ENCODE measurements at regions not wholly inside any gene's neighbourhood (a gene's known extent, or its start where the extent isn't known, plus 50 kb on each side); places are given as distances from the start of the nearest gene placed in this dataset.
"Not testable (repeated sequence)": the region's sequence is repeated elsewhere in the genome, so short reads cannot be mapped to it uniquely, and the experiment has no call there.

- DNase-seq: peak; percentile 68
These were observed 101.0 kb downstream of the GGTLC2 start for GRCh38 chr22:22745225-22746060.

GRCh38 chr22:22746061-22746962, 101.9 kb downstream of the GGTLC2 start:
- no peak for DNase-seq

DNA sequence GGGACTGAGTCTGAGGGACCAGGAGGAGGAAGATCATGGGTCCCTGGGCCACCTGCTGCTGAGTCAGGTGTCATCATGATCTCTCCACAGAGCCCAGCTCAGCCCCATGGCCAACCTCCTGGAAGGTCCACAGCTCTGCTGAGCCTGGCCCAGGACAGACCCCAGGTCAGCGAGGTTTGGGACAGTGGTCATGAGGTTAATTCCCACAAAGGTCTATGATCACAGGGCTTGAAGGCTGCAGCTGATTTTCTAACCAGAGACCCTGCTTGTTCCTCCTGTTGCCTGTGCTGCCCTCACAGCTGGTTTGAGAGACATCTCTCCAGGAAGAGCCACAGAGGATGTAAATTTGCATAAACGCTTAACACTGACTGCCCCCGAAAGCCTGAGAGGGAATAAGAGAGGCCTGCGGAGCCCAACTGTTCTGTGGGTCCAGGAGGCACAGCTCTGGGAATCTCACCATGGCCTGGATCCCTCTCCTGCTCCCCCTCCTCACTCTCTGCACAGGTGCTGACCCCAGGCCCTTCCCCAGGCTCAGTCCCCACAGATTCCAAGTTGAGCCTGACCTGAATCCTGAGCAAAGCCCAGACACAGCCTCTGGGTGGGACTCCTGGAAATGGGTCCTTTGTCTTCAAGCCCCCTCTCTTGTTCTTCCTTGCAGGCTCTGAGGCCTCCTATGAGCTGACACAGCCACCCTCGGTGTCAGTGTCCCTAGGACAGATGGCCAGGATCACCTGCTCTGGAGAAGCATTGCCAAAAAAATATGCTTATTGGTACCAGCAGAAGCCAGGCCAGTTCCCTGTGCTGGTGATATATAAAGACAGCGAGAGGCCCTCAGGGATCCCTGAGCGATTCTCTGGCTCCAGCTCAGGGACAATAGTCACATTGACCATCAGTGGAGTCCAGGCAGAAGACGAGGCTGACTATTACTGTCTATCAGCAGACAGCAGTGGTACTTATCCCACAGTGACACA, 102.8 kb downstream of the GGTLC2 start:
- DNase-seq: no peak

- DNase-seq: peak; percentile 50
These were observed 103.9 kb downstream of the GGTLC2 start for GRCh38 chr22:22748297-22748743.

DNA sequence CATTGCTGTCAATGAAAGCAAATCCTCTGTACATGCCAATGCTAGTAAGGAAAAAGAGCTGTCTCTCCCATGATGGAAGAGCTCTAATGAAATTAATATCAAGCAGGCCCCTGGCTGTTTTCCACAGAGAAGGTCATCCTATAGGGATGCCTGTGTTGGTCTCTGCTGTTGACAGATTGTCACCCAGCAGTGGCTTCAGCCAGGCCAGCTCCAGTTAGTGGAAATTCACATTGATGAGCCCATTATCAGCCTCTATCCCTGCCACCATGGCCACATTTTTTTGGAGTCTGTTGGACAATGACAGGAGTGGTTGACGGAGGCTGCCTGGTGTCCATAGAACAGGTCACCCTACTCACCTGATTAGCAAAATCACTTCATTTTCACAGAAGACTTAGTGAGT, 104.3 kb downstream of the GGTLC2 start:
- DNase-seq: no peak

GRCh38 chr22:22749167-22749758, 104.8 kb downstream of the GGTLC2 start:
- DNase-seq: no peak

- DNase-seq: no peak
These were observed 106.1 kb downstream of the GGTLC2 start for GRCh38 chr22:22750335-22751042.

DNA sequence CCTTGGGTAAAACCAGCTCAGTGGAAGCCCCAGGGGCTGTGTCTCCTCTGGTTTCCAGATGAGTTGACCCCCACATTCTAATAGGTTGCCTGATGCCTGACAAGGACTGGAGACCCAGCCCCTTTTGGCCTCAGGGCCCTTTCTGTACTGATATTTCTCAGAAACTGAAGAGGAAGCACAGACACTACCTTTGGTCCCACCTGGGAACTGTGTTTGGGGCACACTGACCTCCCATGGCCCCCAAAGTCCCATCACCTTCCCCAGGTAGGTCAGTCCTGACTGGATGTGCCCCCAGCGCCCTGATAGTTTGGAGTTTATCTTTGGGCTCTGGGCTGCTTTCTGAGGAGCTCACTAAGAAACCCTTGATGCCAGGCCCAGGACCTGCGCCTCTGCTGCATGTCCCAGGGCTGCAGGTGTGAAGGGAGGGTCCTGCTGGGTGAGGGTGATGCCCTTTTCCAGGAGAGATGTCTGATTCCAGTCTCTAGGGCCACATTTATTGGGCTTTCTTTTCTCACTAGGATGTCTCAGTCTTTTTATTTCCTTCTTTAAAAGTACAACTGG, 106.7 kb downstream of the GGTLC2 start:
- no peak for DNase-seq

DNA sequence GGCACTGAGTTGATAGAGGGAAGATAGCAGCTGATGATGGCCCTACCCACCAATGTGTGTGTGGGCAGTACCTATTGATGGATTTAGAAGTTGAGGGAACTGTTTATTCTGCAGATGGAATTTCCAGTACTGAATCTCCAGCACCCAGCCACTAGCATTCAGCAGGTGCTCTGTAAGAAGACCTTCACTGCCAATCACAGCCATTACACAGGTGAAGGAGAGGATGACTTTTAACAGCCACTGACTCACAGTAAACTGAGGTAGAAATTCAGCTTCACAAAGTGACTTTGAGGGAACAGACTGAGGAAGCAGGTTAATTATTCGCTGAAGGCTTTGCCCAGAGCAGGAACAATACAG, 107.8 kb downstream of the GGTLC2 start:
- DNase-seq: no peak

- DNase-seq: no peak
These were observed 108.4 kb downstream of the GGTLC2 start for GRCh38 chr22:22752556-22753477.

- peak; percentile 85 for DNase-seq
These were observed 109.3 kb downstream of the GGTLC2 start for GRCh38 chr22:22753526-22754267.

DNA sequence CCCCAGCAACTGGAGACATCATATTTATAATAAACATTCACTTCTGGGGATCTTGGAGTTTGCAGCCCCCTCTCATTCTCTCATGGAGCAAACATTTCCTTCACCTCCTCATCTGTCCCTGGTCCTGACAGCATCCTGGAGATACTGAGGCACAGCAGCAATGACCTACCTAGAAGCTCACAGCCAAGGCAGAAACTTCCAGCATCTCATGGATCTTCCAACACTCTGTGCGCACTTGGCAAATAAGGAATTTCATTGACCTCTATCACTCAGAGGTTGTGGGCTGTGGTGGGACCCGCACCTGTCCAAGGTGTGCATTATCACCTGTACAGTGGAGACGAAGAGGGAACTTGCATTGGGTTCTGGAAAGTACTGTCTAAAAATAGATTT, 109.8 kb downstream of the GGTLC2 start:
- DNase-seq: no peak

GRCh38 chr22:22754961-22755777, 110.8 kb downstream of the GGTLC2 start:
- DNase-seq: peak; percentile 19

- DNase-seq: peak; percentile 19
These were observed 111.3 kb downstream of the GGTLC2 start for GRCh38 chr22:22755778-22756100.

DNA sequence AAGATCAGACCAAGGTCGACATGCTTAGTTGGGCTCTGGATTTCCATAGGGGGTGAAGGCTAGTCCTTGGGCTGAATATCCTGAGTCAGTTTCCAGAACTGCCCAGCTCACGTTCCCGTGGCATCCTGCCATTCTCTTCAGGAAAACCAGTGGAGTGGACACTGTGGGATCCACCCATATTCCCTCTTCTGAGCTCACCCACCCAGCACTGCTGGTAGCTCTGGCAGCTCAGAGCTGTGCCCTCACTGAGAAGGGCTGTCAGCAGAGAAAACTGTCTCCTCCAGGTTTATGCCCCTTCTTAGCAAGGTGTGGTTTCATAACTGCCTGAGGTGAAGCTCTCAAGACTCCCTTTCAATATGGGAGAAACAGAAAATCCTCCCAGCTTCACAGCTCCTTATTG, 111.7 kb downstream of the GGTLC2 start:
- peak; percentile 14 for DNase-seq

GRCh38 chr22:22756551-22757201, 112.3 kb downstream of the GGTLC2 start:
- not testable (repeated sequence) for DNase-seq

DNA sequence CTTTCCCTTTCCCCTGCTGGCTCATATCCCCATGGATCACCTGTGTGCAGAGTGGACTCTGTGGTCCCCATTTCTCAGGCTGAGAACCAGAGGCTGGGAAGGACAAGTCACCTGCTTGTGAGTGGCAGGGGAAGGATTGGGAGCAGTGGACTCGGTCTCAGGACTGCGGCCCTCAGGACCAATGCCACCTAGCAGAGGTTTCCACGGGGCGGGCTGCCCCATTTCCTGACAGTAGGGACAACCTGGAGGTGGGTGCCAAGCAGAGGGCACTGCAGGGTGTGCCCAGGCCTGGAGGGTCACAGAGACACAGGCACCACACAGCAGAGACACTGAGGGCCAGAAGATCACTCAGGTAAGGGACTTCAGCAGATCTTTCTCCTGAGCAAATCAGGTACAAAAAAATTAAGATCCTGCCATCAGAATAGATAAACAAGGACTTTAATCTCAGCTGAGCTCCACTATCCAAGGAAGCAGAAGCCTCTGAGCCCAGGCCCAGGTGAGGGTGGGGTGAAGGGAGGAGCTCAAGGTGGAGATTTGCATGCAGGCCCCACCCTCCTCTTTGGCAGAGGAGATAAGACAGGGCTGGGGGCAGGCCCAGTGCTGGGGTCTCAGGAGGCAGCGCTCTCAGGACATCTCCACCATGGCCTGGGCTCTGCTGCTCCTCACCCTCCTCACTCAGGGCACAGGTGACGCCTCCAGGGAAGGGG, 113.8 kb downstream of the GGTLC2 start:
- DNase-seq: not testable (repeated sequence)

Data from stimulated activated CD8-positive, alpha-beta memory T cell treated with anti-CD3 and anti-CD28 coated beads, Interleukin-4, amount 100 ng/mL, for 48 hours (primary cell).